HEK293T (cell line): ENCODE measurements at regions not wholly inside any gene's neighbourhood (a gene's known extent, or its start where the extent isn't known, plus 50 kb on each side); places are given as distances from the start of the nearest gene placed in this dataset.

Experiments used
- CTCF ChIA-PET: fragments of 350-600 bp; formaldehyde crosslinking; extraction: SDS; loops from one replicate; lab custom pipeline; 2021; ENCODE audit warnings: antibody characterized with exemption, inconsistent platforms; lab: Yijun Ruan, JAX
- POLR2A ChIA-PET: fragments of 350-600 bp; formaldehyde crosslinking; extraction: SDS; loops from one replicate; lab custom pipeline; 2020; ENCODE audit warnings: antibody characterized with exemption, inconsistent platforms; lab: Yijun Ruan, JAX
- DNase-seq: peaks from one replicate; pipeline ENCODE4 v3.0.0; 2012; ENCODE audit warnings: mixed read lengths; ENCODE audit errors: extremely low spot score
- ARNT ChIP-seq: fragments of 450-650 bp; IDR thresholded peaks from 2 replicates; pipeline ENCODE4 v1.6.1; 2017; ENCODE audit warnings: mild to moderate bottlenecking
- BHLHE40 ChIP-seq: fragments of 450-650 bp; IDR thresholded peaks from 2 replicates; pipeline ENCODE4 v1.6.1; 2016; ENCODE audit warnings: mild to moderate bottlenecking, moderate library complexity, borderline replicate concordance
- CTBP1 ChIP-seq: fragments of 450-650 bp; IDR thresholded peaks from 2 replicates; pipeline ENCODE4 v1.6.1; 2016; ENCODE audit warnings: borderline replicate concordance
- ELF4 ChIP-seq: fragments of 450-650 bp; IDR thresholded peaks from 2 replicates; pipeline ENCODE4 v1.6.1; 2017; ENCODE audit warnings: antibody characterized with exemption
- FOXA1 ChIP-seq: fragments of 450-650 bp; IDR thresholded peaks from 2 replicates; pipeline ENCODE4 v1.6.1; 2016; ENCODE audit warnings: mild to moderate bottlenecking
- FOXK2 ChIP-seq: fragments of 450-650 bp; IDR thresholded peaks from 2 replicates; pipeline ENCODE4 v1.6.1; 2016; ENCODE audit warnings: mild to moderate bottlenecking
- FOXM1 ChIP-seq: fragments of 450-650 bp; IDR thresholded peaks from 2 replicates; pipeline ENCODE4 v1.6.1; 2017; ENCODE audit warnings: mild to moderate bottlenecking, borderline replicate concordance
- HDGF ChIP-seq: fragments of 450-650 bp; IDR thresholded peaks from 2 replicates; pipeline ENCODE4 v1.6.1; 2017; ENCODE audit warnings: antibody characterized with exemption, borderline replicate concordance
- L3MBTL2 ChIP-seq: fragments of 450-650 bp; conservative IDR thresholded peaks from 2 replicates; pipeline ENCODE4 v1.6.1; 2016; ENCODE audit warnings: mild to moderate bottlenecking
- LEF1 ChIP-seq: fragments of 450-650 bp; IDR thresholded peaks from 2 replicates; pipeline ENCODE4 v1.6.1; 2017; ENCODE audit warnings: mild to moderate bottlenecking, borderline replicate concordance
- NFRKB ChIP-seq: fragments of 450-650 bp; IDR thresholded peaks from 2 replicates; pipeline ENCODE4 v1.6.1; 2016; ENCODE audit warnings: mild to moderate bottlenecking, moderate library complexity
- PKNOX1 ChIP-seq: fragments of 450-650 bp; IDR thresholded peaks from 2 replicates; pipeline ENCODE4 v1.6.1; 2016
- SP1 ChIP-seq: fragments of 450-650 bp; IDR thresholded peaks from 2 replicates; pipeline ENCODE4 v1.6.1; 2017
- SUZ12 ChIP-seq: fragments of 450-650 bp; IDR thresholded peaks from 2 replicates; pipeline ENCODE4 v1.6.1; 2016; ENCODE audit warnings: mild to moderate bottlenecking
- TARDBP ChIP-seq: fragments of 450-650 bp; IDR thresholded peaks from 2 replicates; pipeline ENCODE4 v1.6.1; 2016
- ZNF384 ChIP-seq: fragments of 450-650 bp; IDR thresholded peaks from 2 replicates; pipeline ENCODE4 v1.6.1; 2016

GRCh38 chr20:63094767-63095499 lies 88.2 kb upstream of the BHLHE23 start:
- TF ChIP-seq L3MBTL2 (no peak), ZNF384 (no peak), FOXK2 (no peak), FOXM1 (no peak), SP1 (no peak), FOXA1 (no peak), CTBP1 (no peak), ARNT (no peak), ELF4 (no peak), BHLHE40 (no peak), HDGF (no peak), PKNOX1 (no peak)
- POLR2A ChIA-PET = interaction anchor here (1.4 kb wide), 1 partner anchor 9 kb away, joined by 4 read pairs; no protein-coding TSS in a partner anchor
- CTCF ChIA-PET = no interaction called here
- DNase-seq = no peak

GRCh38 chr20:63093966-63094766 lies 87.4 kb upstream of the BHLHE23 start:
- TF ChIP-seq ZNF384 = no peak
- no peak for TF ChIP-seq TARDBP
- TF ChIP-seq L3MBTL2 = no peak
- no peak for TF ChIP-seq SP1
- no peak for TF ChIP-seq BHLHE40
- no peak for TF ChIP-seq HDGF
- no peak for TF ChIP-seq PKNOX1
- TF ChIP-seq NFRKB = no peak
- TF ChIP-seq CTBP1 = no peak
- TF ChIP-seq ARNT = no peak
- TF ChIP-seq FOXA1 = no peak
- TF ChIP-seq LEF1 = no peak
- ChIA-PET CTCF (no interaction called here), POLR2A (interaction anchor here (1.4 kb wide), 1 partner anchor 10 kb away, joined by 4 read pairs; no protein-coding TSS in a partner anchor)
- no peak for DNase-seq

GRCh38 chr20:63092660-63093215 lies 86.0 kb upstream of the BHLHE23 start:
- CTCF ChIA-PET = no interaction called here
- DNase-seq = no peak
- POLR2A ChIA-PET = no interaction called here
- no peak for TF ChIP-seq LEF1
- no peak for TF ChIP-seq FOXK2
- no peak for TF ChIP-seq ARNT
- TF ChIP-seq SUZ12 = no peak
- TF ChIP-seq FOXA1 = no peak
- TF ChIP-seq ELF4 = no peak
- TF ChIP-seq NFRKB = no peak
- TF ChIP-seq L3MBTL2 = no peak
- no peak for TF ChIP-seq CTBP1
- no peak for TF ChIP-seq ZNF384
- no peak for TF ChIP-seq PKNOX1
- no peak for TF ChIP-seq BHLHE40
- no peak for TF ChIP-seq HDGF
- no peak for TF ChIP-seq FOXM1
- TF ChIP-seq SP1 = no peak
- no peak for TF ChIP-seq TARDBP

GRCh38 chr20:63091901-63092659 lies 85.3 kb upstream of the BHLHE23 start:
- TF ChIP-seq ARNT = no peak
- POLR2A ChIA-PET = no interaction called here
- CTCF ChIA-PET = no interaction called here
- no peak for DNase-seq

- POLR2A ChIA-PET = no interaction called here
- TF ChIP-seq ARNT = no peak
- no peak for TF ChIP-seq SP1
- TF ChIP-seq FOXM1 = no peak
- TF ChIP-seq NFRKB = no peak
- no peak for TF ChIP-seq CTBP1
- TF ChIP-seq FOXA1 = no peak
- no peak for TF ChIP-seq ZNF384
- no peak for TF ChIP-seq LEF1
- TF ChIP-seq PKNOX1 = no peak
- TF ChIP-seq TARDBP = no peak
- no peak for TF ChIP-seq FOXK2
- no peak for TF ChIP-seq ELF4
- TF ChIP-seq L3MBTL2 = no peak
- CTCF ChIA-PET = no interaction called here
- DNase-seq = no peak
These were observed 84.2 kb upstream of the BHLHE23 start for GRCh38 chr20:63090682-63091571.
